NT2/D1 (cell line): ENCODE measurements at regions not wholly inside any gene's neighbourhood (a gene's known extent, or its start where the extent isn't known, plus 50 kb on each side); places are given as distances from the start of the nearest gene placed in this dataset.
"Not testable (repeated sequence)": the region's sequence is repeated elsewhere in the genome, so short reads cannot be mapped to it uniquely, and the experiment has no call there.

ENCODE experiments used
- SUZ12 ChIP-seq: IDR thresholded peaks from 2 replicates; pipeline ENCODE4 v1.6.1; 2011; ENCODE audit not compliant: insufficient read length, insufficient read depth; ENCODE audit errors: extremely low read depth
- YY1 ChIP-seq: IDR thresholded peaks from 2 replicates; pipeline ENCODE4 v1.6.1; 2011; ENCODE audit not compliant: insufficient read length, insufficient read depth

DNA sequence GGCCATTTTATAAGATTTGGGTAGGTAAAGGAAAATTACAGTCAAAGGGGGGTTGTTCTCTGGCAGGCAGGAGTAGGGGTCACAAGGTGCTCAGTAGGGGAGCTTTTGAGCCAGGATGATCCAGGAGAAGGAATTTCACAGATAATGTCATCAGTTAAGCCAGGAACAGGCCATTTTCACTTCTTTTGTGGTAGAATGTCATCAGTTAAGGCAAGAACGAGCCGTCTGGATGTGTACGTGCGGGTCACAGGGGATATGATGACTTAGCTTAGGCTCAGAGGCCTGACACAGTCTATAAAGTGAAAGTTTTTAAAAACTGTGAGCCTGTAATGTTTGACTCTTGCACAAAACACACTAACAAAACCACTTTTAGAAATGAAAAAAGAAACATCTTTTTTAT, 1371.3 kb upstream of the RAG2 start:
- not testable (repeated sequence) for TF ChIP-seq YY1, SUZ12
